Left lung (tissue), 4 donors: ENCODE measurements at regions not wholly inside any gene's neighbourhood (a gene's known extent, or its start where the extent isn't known, plus 50 kb on each side); places are given as distances from the start of the nearest gene placed in this dataset.
"Not testable (repeated sequence)": the region's sequence is repeated elsewhere in the genome, so short reads cannot be mapped to it uniquely, and the experiment has no call there.

Experiments
- ATAC-seq: fragments of 200-7000 bp; cut with Tn5 transposase; one replicate; pipeline ENCODE4 v1.9.1; 2020; ENCODE audit warnings: moderate library complexity
- DNase-seq, 4 donors: peaks; one replicate each; pipeline ENCODE4 v3.0.0-alpha.2; 2013 to 2020
- H3K27ac ChIP-seq, 2 donors: fragments of 200-600 bp; sonication (generic) in 1 of 2; one replicate each; pipeline versions ENCODE4 v1.5.0 to v1.8.0; 2020 to 2021
- H3K27me3 ChIP-seq, 2 donors: fragments of 200-600 bp; sonication (generic) in 1 of 2; one replicate each; pipeline versions ENCODE4 v1.5.0 to v1.8.0; 2020 to 2021
- H3K36me3 ChIP-seq, 2 donors: fragments of 200-600 bp; sonication (generic) in 1 of 2; one replicate each; pipeline versions ENCODE4 v1.5.0 to v1.8.0; 2020 to 2021
- H3K4me1 ChIP-seq, 2 donors: fragments of 200-600 bp; one replicate each; pipeline ENCODE4 v1.8.0; 2021
- H3K4me3 ChIP-seq, 2 donors: fragments of 200-600 bp; sonication (generic) in 1 of 2; one replicate each; pipeline versions ENCODE4 v1.5.0 to v1.8.0; 2020 to 2021; ENCODE audit warnings: mild to moderate bottlenecking in 1 of 2
- H3K9me3 ChIP-seq, 2 donors: fragments of 200-600 bp; sonication (generic) in 1 of 2; one replicate each; pipeline versions ENCODE4 v1.5.0 to v1.8.0; 2020 to 2021
- CTCF ChIP-seq, 2 donors: fragments of 200-600 bp; sonication (generic) in 1 of 2; IDR thresholded peaks; one replicate each; pipeline versions ENCODE4 v1.5.0 to v1.8.0; 2021; ENCODE audit warnings: antibody characterized with exemption in 2 of 2
- intact Hi-C, 2 donors: fragments of 100-400 bp; cut with DNase I; formaldehyde crosslinking; loops; one replicate each; pipeline versions ENCODE4 v1.11.2 to v1.14.2; 2022
- donor health status: DM: no; HTN: yes; CAD: no.
- donor health status: DM: no; HTN: no; CAD: no.

GRCh38 chr7:3146571-3147226, 103.0 kb upstream of the CARD11 start:
- peaks cover 0 to 41% of the 10 kb centered on the region in 2 donors for H3K27me3 ChIP-seq
- H3K36me3 ChIP-seq: no peaks in the 10 kb centered on the region
- no peaks in the 10 kb centered on the region for H3K9me3 ChIP-seq
- no peak for TF ChIP-seq CTCF (IDR thresholded peaks at IDR 0.05)
- intact Hi-C loops: no loop called here
- peak in 1 of 4 donors; percentile 29 for DNase-seq
- ATAC-seq: no peak
- H3K4me1 ChIP-seq: no peaks in the 10 kb centered on the region
- no peak overlapping the region for H3K27ac ChIP-seq
- H3K4me3 ChIP-seq: no peak overlapping the region

DNA sequence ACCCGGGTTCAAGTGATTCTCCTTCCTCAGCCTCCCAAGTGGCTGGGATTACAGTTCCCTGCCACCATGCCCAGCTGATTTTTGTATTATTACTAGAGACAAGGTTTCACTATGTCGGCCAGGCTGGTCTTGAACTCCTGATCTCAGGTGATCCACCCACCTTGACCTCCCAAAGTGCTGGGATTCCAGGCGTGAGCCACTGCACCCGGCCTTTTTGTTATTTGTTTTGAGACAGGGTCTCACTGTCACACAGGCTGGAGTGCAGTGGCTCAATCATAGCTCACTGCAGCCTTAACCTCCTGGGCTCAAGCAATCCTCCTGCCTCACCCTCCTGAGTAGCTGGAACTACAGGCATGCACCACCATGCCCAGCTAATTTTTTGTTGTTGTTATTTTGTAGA, 104.8 kb upstream of the CARD11 start:
- ATAC-seq, H3K9me3 ChIP-seq, H3K36me3 ChIP-seq, H3K4me3 ChIP-seq, intact Hi-C loops, H3K4me1 ChIP-seq, H3K27ac ChIP-seq: not testable (repeated sequence)
- peaks cover 0 to 50% of the 10 kb centered on the region in 2 donors for H3K27me3 ChIP-seq
- peak in 1 of 4 donors; percentile 1 for DNase-seq

- H3K4me1 ChIP-seq: no peaks in the 10 kb centered on the region
- peak in 1 of 4 donors; percentile 22 for DNase-seq
- no peak for TF ChIP-seq CTCF (IDR thresholded peaks at IDR 0.05)
- ATAC-seq: no peak
- intact Hi-C loops: no loop called here
- H3K27me3 ChIP-seq: peaks cover 0 to 43% of the 10 kb centered on the region in 2 donors
- no peaks in the 10 kb centered on the region for H3K9me3 ChIP-seq
- H3K27ac ChIP-seq: no peak overlapping the region
- no peak overlapping the region for H3K4me3 ChIP-seq
- H3K36me3 ChIP-seq: no peaks in the 10 kb centered on the region
Measured at GRCh38 chr7:3149231-3149995, 105.7 kb upstream of the CARD11 start.

DNA sequence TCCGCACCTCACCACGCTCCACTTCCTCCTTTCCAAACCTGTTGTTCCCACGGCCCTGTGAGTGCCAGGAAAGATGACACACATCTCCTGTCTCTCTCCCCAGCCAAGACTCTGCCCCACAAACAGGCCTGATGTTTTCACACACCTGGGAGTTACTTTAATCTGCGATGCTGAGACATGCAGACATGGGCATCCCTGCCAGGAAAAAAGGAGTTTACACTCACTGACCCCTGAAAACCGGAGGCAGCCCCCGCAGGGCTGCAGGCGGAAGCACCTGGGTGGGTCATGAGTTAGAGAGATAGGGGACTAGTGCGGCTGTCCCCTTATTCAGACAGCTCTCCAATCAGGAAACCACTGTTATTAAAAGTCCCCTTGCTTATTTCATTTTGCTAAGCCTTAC, 106.4 kb upstream of the CARD11 start:
- no peaks in the 10 kb centered on the region for H3K4me1 ChIP-seq
- no peaks in the 10 kb centered on the region for H3K36me3 ChIP-seq
- intact Hi-C loops: loop anchor here in 1 of 2 donors (10.0 kb wide), 1 partner anchor 265 kb away; no protein-coding TSS in a partner anchor
- no peak overlapping the region for H3K4me3 ChIP-seq
- no peak for TF ChIP-seq CTCF (IDR thresholded peaks at IDR 0.05)
- ATAC-seq (no peak), DNase-seq (peak in 2 of 4 donors; percentile 21)
- H3K9me3 ChIP-seq: no peaks in the 10 kb centered on the region
- no peak overlapping the region for H3K27ac ChIP-seq
- peaks cover 0 to 43% of the 10 kb centered on the region in 2 donors for H3K27me3 ChIP-seq

DNA sequence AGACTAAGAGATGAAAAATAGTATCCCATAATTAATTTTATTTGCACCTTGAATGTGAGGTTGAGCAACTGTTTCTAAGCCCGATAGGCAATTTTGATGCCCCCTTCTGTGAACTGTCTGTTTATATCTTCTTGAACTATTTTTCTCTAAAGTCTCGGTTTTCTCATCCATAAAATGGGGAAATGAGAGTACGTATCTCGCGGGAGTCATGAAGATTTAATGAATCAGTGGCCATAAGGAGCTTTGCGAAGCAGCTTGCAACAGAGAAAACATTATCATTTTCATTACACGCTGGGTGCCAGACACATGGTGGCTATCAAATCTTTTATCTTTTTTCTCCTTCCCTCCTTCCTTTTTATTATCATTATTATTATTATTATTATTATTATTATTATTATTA, 108.1 kb upstream of the CARD11 start:
- no peak for ATAC-seq
- no peak for DNase-seq
- Histone ChIP-seq H3K4me1 (no peaks in the 10 kb centered on the region), H3K4me3 (no peak overlapping the region), H3K9me3 (no peaks in the 10 kb centered on the region), H3K36me3 (no peaks in the 10 kb centered on the region), H3K27ac (no peak overlapping the region), H3K27me3 (peaks cover 0 to 38% of the 10 kb centered on the region in 2 donors)
- TF ChIP-seq CTCF (IDR thresholded peaks at IDR 0.05): no peak
- intact Hi-C loops: loop anchor here in 1 of 2 donors (10.0 kb wide), 1 partner anchor 267 kb away; no protein-coding TSS in a partner anchor
